ENCODE measurements at regions not wholly inside any gene's neighbourhood (a gene's known extent, or its start where the extent isn't known, plus 50 kb on each side); places are given as distances from the start of the nearest gene placed in this dataset.

DNA sequence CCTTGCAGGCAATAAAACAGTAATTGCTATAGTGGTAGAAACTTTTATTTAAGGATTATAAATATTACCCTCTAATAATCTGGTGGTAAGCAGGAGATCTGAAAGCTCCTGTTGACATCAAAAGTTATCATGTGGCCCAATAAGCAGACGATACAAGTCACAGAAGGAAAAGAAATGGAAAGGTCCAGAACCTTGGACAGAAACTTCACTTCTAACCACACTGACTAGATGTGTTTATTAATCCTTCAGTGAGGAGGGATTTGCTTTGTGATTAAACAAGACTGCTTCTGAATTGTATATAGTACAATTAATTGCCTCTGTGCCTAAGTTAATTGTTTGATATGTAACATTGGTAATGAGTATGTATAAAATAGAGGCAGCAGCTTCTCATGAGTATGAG, 652.7 kb upstream of the MIS18BP1 start:
- no peak for DNase-seq (ENCODE audit: low read depth)
- Histone ChIP-seq H3K4me3 (ENCODE audit: insufficient read depth, low read depth, low read length) (no peak overlapping the region), H3K27me3 (ENCODE audit: insufficient read depth, low read length) (no peaks in the 10 kb centered on the region), H3K9me3 (ENCODE audit: insufficient read depth, low read depth, low read length) (no peaks in the 10 kb centered on the region), H3K79me2 (ENCODE audit: insufficient read depth, low read length) (no peaks in the 10 kb centered on the region), H2AFZ (ENCODE audit: low read depth, low read length) (no peak overlapping the region), H3K9ac (ENCODE audit: low read length) (no peak overlapping the region), H3K4me1 (ENCODE audit: insufficient read depth, low read length) (no peaks in the 10 kb centered on the region), H4K20me1 (ENCODE audit: insufficient read depth, low read length) (no peaks in the 10 kb centered on the region), H3K4me2 (ENCODE audit: low read length) (no peak overlapping the region), H3K27ac (ENCODE audit: low read depth, low read length) (no peak overlapping the region), H3K36me3 (ENCODE audit: insufficient read depth, low read length) (no peaks in the 10 kb centered on the region)
- H3K27me3 Mint-ChIP-seq (ENCODE audit: low read depth, unreplicated experiment): no peaks in the 10 kb centered on the region
- H3K27ac Mint-ChIP-seq (ENCODE audit: unreplicated experiment): no peak overlapping the region
- no peak for TF ChIP-seq EZH2 (IDR thresholded peaks at IDR 0.05; ENCODE audit: insufficient read depth, low read length)
- H3K36me3 Mint-ChIP-seq (ENCODE audit: low read depth, unreplicated experiment): no peaks in the 10 kb centered on the region
- no peaks in the 10 kb centered on the region for H3K9me3 Mint-ChIP-seq (ENCODE audit: unreplicated experiment)
- H3K4me3 Mint-ChIP-seq (ENCODE audit: unreplicated experiment): no peak overlapping the region
- H3K4me1 Mint-ChIP-seq (ENCODE audit: low read depth, unreplicated experiment): peaks cover 8% of the 10 kb centered on the region
- FAIRE-seq: no peak

- H3K36me3 ChIP-seq (ENCODE audit: insufficient read depth, low read length): no peaks in the 10 kb centered on the region
- peaks cover 12% of the 10 kb centered on the region for H3K4me1 Mint-ChIP-seq (ENCODE audit: low read depth, unreplicated experiment)
- no peak overlapping the region for H3K4me3 Mint-ChIP-seq (ENCODE audit: unreplicated experiment)
- no peak overlapping the region for H3K27ac ChIP-seq (ENCODE audit: low read depth, low read length)
- no peaks in the 10 kb centered on the region for H3K36me3 Mint-ChIP-seq (ENCODE audit: low read depth, unreplicated experiment)
- TF ChIP-seq, protein P1, sequence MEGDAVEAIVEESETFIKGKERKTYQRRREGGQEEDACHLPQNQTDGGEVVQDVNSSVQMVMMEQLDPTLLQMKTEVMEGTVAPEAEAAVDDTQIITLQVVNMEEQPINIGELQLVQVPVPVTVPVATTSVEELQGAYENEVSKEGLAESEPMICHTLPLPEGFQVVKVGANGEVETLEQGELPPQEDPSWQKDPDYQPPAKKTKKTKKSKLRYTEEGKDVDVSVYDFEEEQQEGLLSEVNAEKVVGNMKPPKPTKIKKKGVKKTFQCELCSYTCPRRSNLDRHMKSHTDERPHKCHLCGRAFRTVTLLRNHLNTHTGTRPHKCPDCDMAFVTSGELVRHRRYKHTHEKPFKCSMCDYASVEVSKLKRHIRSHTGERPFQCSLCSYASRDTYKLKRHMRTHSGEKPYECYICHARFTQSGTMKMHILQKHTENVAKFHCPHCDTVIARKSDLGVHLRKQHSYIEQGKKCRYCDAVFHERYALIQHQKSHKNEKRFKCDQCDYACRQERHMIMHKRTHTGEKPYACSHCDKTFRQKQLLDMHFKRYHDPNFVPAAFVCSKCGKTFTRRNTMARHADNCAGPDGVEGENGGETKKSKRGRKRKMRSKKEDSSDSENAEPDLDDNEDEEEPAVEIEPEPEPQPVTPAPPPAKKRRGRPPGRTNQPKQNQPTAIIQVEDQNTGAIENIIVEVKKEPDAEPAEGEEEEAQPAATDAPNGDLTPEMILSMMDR (IDR thresholded peaks at IDR 0.05; ENCODE audit: insufficient read depth, low read depth, low read length): no peak
- no peak for TF ChIP-seq EZH2 (IDR thresholded peaks at IDR 0.05; ENCODE audit: insufficient read depth, low read length)
- no peaks in the 10 kb centered on the region for H3K27me3 Mint-ChIP-seq (ENCODE audit: low read depth, unreplicated experiment)
- no peaks in the 10 kb centered on the region for H4K20me1 ChIP-seq (ENCODE audit: insufficient read depth, low read length)
- no peaks in the 10 kb centered on the region for H3K9me3 ChIP-seq (ENCODE audit: insufficient read depth, low read depth, low read length)
- H3K9ac ChIP-seq (ENCODE audit: low read length): no peak overlapping the region
- H3K27ac Mint-ChIP-seq (ENCODE audit: unreplicated experiment): no peak overlapping the region
- H3K4me2 ChIP-seq (ENCODE audit: low read length): no peak overlapping the region
- DNase-seq (ENCODE audit: low read depth): no peak
- no peaks in the 10 kb centered on the region for H3K27me3 ChIP-seq (ENCODE audit: insufficient read depth, low read length)
- no peak overlapping the region for H2AFZ ChIP-seq (ENCODE audit: low read depth, low read length)
- no peaks in the 10 kb centered on the region for H3K4me1 ChIP-seq (ENCODE audit: insufficient read depth, low read length)
- no peaks in the 10 kb centered on the region for H3K79me2 ChIP-seq (ENCODE audit: insufficient read depth, low read length)
- H3K9me3 Mint-ChIP-seq (ENCODE audit: unreplicated experiment): no peaks in the 10 kb centered on the region
- H3K4me3 ChIP-seq (ENCODE audit: insufficient read depth, low read depth, low read length): no peak overlapping the region
- FAIRE-seq: no peak
Observed at GRCh38 chr14:45904314-45904713, 651.3 kb upstream of the MIS18BP1 start.

DNA sequence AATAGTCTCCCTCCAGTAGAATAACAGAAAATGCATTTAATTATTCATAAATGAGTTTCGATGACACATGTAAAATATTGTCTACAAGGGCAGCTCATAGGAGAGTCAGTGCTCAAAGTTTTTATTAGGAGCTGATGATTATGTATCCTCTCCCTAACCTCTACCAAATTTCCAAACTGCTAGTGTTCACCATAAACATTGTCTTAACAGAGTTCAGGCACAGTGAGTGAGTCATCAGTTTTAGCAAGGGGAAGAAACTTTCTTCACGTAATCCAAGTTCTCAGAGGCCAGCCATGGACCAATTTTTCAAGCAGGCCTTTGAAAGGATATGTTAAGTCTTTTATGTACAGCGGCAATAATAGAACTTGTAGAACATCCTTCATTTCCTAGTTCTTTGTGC, 649.2 kb upstream of the MIS18BP1 start:
- no peak overlapping the region for H3K9ac ChIP-seq (ENCODE audit: low read length)
- H3K4me3 Mint-ChIP-seq (ENCODE audit: unreplicated experiment): no peak overlapping the region
- H3K4me3 ChIP-seq (ENCODE audit: insufficient read depth, low read depth, low read length): no peak overlapping the region
- H3K36me3 ChIP-seq (ENCODE audit: insufficient read depth, low read length): no peaks in the 10 kb centered on the region
- H3K27me3 Mint-ChIP-seq (ENCODE audit: low read depth, unreplicated experiment): no peaks in the 10 kb centered on the region
- no peaks in the 10 kb centered on the region for H3K27me3 ChIP-seq (ENCODE audit: insufficient read depth, low read length)
- no peaks in the 10 kb centered on the region for H3K4me1 ChIP-seq (ENCODE audit: insufficient read depth, low read length)
- no peaks in the 10 kb centered on the region for H4K20me1 ChIP-seq (ENCODE audit: insufficient read depth, low read length)
- no peak overlapping the region for H3K4me2 ChIP-seq (ENCODE audit: low read length)
- no peaks in the 10 kb centered on the region for H3K36me3 Mint-ChIP-seq (ENCODE audit: low read depth, unreplicated experiment)
- no peaks in the 10 kb centered on the region for H3K79me2 ChIP-seq (ENCODE audit: insufficient read depth, low read length)
- no peak for DNase-seq (ENCODE audit: low read depth)
- no peak overlapping the region for H3K27ac Mint-ChIP-seq (ENCODE audit: unreplicated experiment)
- H2AFZ ChIP-seq (ENCODE audit: low read depth, low read length): no peak overlapping the region
- no peak for FAIRE-seq
- TF ChIP-seq, protein P1 (IDR thresholded peaks at IDR 0.05; ENCODE audit: insufficient read depth, low read depth, low read length): no peak
- TF ChIP-seq EZH2 (IDR thresholded peaks at IDR 0.05; ENCODE audit: insufficient read depth, low read length): no peak
- H3K9me3 ChIP-seq (ENCODE audit: insufficient read depth, low read depth, low read length): no peaks in the 10 kb centered on the region
- no peaks in the 10 kb centered on the region for H3K9me3 Mint-ChIP-seq (ENCODE audit: unreplicated experiment)
- H3K4me1 Mint-ChIP-seq (ENCODE audit: low read depth, unreplicated experiment): peaks cover 12% of the 10 kb centered on the region
- no peak overlapping the region for H3K27ac ChIP-seq (ENCODE audit: low read depth, low read length)
